Epithelial cell of esophagus (primary cell): ENCODE measurements at regions not wholly inside any gene's neighbourhood (a gene's known extent, or its start where the extent isn't known, plus 50 kb on each side); places are given as distances from the start of the nearest gene placed in this dataset.

Source experiments
- DNase-seq: peaks from one replicate; pipeline ENCODE4 v3.0.0; 2010; ENCODE audit warnings: low read depth
- H3K4me3 ChIP-seq: 2 replicates; pipeline ENCODE4 v1.5.1; 2011; ENCODE audit warnings: mild to moderate bottlenecking, low read length, control low read depth
- CTCF ChIP-seq: IDR thresholded peaks from 2 replicates; pipeline ENCODE4 v1.5.1; 2011; ENCODE audit warnings: low read depth, mild to moderate bottlenecking, low read length, control low read depth, inconsistent platforms; ENCODE audit not compliant: insufficient read depth; ENCODE audit errors: missing control alignments

GRCh38 chr7:94843553-94843952 is 63.8 kb upstream of the PPP1R9A start:
- TF ChIP-seq CTCF: no peak
- DNase-seq: no peak
- no peak overlapping the region for H3K4me3 ChIP-seq

GRCh38 chr7:94848531-94848930 is 58.9 kb upstream of the PPP1R9A start:
- no peak for TF ChIP-seq CTCF
- DNase-seq: peak; percentile 9
- no peak overlapping the region for H3K4me3 ChIP-seq

- no peak overlapping the region for H3K4me3 ChIP-seq
- no peak for DNase-seq
- no peak for TF ChIP-seq CTCF
These were observed 58.3 kb upstream of the PPP1R9A start for GRCh38 chr7:94848992-94849576.

- H3K4me3 ChIP-seq: no peak overlapping the region
- no peak for TF ChIP-seq CTCF
- DNase-seq: no peak
These were observed 57.7 kb upstream of the PPP1R9A start for GRCh38 chr7:94849636-94850208.

GRCh38 chr7:94855589-94855988 is 51.8 kb upstream of the PPP1R9A start:
- H3K4me3 ChIP-seq: no peak overlapping the region
- TF ChIP-seq CTCF: no peak
- DNase-seq: no peak

GRCh38 chr7:94856643-94857042 is 50.8 kb upstream of the PPP1R9A start:
- no peak for TF ChIP-seq CTCF
- DNase-seq: no peak
- no peak overlapping the region for H3K4me3 ChIP-seq
